GM20000 (cell line): ENCODE measurements at regions not wholly inside any gene's neighbourhood (a gene's known extent, or its start where the extent isn't known, plus 50 kb on each side); places are given as distances from the start of the nearest gene placed in this dataset.

Experiments used
- DNase-seq: peaks from one replicate; pipeline ENCODE4 v3.0.0; 2012; ENCODE audit warnings: low spot score
- CTCF ChIP-seq: IDR thresholded peaks from 2 replicates; pipeline ENCODE4 v1.5.1; 2012; ENCODE audit warnings: mild to moderate bottlenecking, control low read depth; ENCODE audit errors: extremely low read depth, missing control alignments

- no peak for TF ChIP-seq CTCF
- DNase-seq: no peak
Measured at GRCh38 chr3:193842832-193843473, 249.9 kb downstream of the OPA1 start.

- no peak for TF ChIP-seq CTCF
- no peak for DNase-seq
Measured at GRCh38 chr3:193843474-193844301, 250.7 kb downstream of the OPA1 start.

GRCh38 chr3:193844472-193844871, 251.5 kb downstream of the OPA1 start:
- TF ChIP-seq CTCF: no peak
- no peak for DNase-seq

GRCh38 chr3:193845144-193845543, 252.1 kb downstream of the OPA1 start:
- TF ChIP-seq CTCF: no peak

GRCh38 chr3:193846569-193846968, 253.6 kb downstream of the OPA1 start:
- TF ChIP-seq CTCF: no peak
- no peak for DNase-seq

More at GRCh38 chr3:193845144-193845543, 252.1 kb downstream of the OPA1 start:
- DNase-seq: no peak

- TF ChIP-seq CTCF: no peak
Measured at GRCh38 chr3:193847402-193847801, 254.4 kb downstream of the OPA1 start.

GRCh38 chr3:193848547-193848946, 255.5 kb downstream of the OPA1 start:
- no peak for DNase-seq
- TF ChIP-seq CTCF: no peak

More at GRCh38 chr3:193847402-193847801, 254.4 kb downstream of the OPA1 start:
- no peak for DNase-seq
